Peyer's patch (tissue), 4 donors: ENCODE measurements at regions not wholly inside any gene's neighbourhood (a gene's known extent, or its start where the extent isn't known, plus 50 kb on each side); places are given as distances from the start of the nearest gene placed in this dataset.

Experiments
- CTCF ChIP-seq, 6 experiments: fragments of 450-650 bp in 4 of 6; fragments of 200-600 bp in 2 of 6; sonication (generic) in 1 of 6; IDR thresholded peaks; one replicate each; pipeline ENCODE4 v1.5.1; 2017 to 2019; ENCODE audit warnings: antibody characterized with exemption in 6 of 6, mild to moderate bottlenecking in 3 of 6, moderate library complexity in 1 of 6
- POLR2A ChIP-seq, 2 donors: fragments of 450-650 bp; IDR thresholded peaks; one replicate each; pipeline ENCODE4 v1.5.1; 2017; ENCODE audit warnings: antibody characterized with exemption in 2 of 2, mild to moderate bottlenecking in 2 of 2, moderate library complexity in 2 of 2

GRCh38 chr10:105885495-105885894 lies 1244.4 kb downstream of the SORCS3 start:
- TF ChIP-seq CTCF (IDR thresholded peaks at IDR 0.05) (no peak), POLR2A (IDR thresholded peaks at IDR 0.05) (no peak)
